ENCODE measurements at regions not wholly inside any gene's neighbourhood (a gene's known extent, or its start where the extent isn't known, plus 50 kb on each side); places are given as distances from the start of the nearest gene placed in this dataset.

DNA sequence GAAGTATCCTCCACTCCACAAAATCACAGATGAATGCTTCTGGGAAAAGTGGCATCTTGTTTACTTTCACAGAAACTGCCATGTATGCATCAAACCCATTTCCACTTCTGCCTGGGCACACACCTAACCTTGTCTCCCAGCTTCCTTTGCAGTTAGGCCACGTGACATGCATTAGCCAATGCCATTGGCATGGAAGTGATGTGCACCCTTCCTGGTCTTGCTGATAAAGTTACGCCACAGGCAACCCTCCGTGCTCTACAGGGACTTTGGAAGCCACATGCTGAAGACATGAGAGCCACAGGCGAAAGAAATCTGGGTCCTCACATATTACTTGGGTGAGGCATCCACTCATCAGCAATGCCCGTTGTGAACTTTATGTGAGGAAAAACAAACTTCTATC lies 123.3 kb downstream of the USP46 start:
- no peak for DNase-seq (ENCODE audit: low read depth, low spot score)
- no peak for TF ChIP-seq YY1 (IDR thresholded peaks at IDR 0.05; ENCODE audit: insufficient read depth, insufficient read length)
- no peak for TF ChIP-seq SUZ12 (IDR thresholded peaks at IDR 0.05; ENCODE audit: extremely low read depth, insufficient read depth, insufficient read length)
- no peak for TF ChIP-seq ZNF274 (IDR thresholded peaks at IDR 0.05; ENCODE audit: low read depth, low read length)

More for the DNA sequence above, 123.3 kb downstream of the USP46 start:
- Histone ChIP-seq H3K9me3 (ENCODE audit: insufficient read depth, low read length) (peaks cover 7% of the 10 kb centered on the region; the same call in 1 of the 2 replicates), H3K9ac (ENCODE audit: insufficient read length, low read depth) (no peak overlapping the region), H3K4me1 (ENCODE audit: insufficient read depth, insufficient read length) (no peaks in the 10 kb centered on the region), H3K4me3 (ENCODE audit: insufficient read length, low read depth) (no peak overlapping the region), H3K36me3 (ENCODE audit: insufficient read depth, insufficient read length, low read length) (no peaks in the 10 kb centered on the region), H3K27me3 (ENCODE audit: insufficient read depth, insufficient read length) (no peaks in the 10 kb centered on the region)
